ENCODE measurements at regions not wholly inside any gene's neighbourhood (a gene's known extent, or its start where the extent isn't known, plus 50 kb on each side); places are given as distances from the start of the nearest gene placed in this dataset.
A peak's percentile ranks its signal among the peaks of the same experiment; 100 is the strongest.

- H3K27ac ChIP-seq, result no peak overlapping the region
- TF ChIP-seq, protein P1, sequence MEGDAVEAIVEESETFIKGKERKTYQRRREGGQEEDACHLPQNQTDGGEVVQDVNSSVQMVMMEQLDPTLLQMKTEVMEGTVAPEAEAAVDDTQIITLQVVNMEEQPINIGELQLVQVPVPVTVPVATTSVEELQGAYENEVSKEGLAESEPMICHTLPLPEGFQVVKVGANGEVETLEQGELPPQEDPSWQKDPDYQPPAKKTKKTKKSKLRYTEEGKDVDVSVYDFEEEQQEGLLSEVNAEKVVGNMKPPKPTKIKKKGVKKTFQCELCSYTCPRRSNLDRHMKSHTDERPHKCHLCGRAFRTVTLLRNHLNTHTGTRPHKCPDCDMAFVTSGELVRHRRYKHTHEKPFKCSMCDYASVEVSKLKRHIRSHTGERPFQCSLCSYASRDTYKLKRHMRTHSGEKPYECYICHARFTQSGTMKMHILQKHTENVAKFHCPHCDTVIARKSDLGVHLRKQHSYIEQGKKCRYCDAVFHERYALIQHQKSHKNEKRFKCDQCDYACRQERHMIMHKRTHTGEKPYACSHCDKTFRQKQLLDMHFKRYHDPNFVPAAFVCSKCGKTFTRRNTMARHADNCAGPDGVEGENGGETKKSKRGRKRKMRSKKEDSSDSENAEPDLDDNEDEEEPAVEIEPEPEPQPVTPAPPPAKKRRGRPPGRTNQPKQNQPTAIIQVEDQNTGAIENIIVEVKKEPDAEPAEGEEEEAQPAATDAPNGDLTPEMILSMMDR (conservative IDR thresholded peaks at IDR 0.05), result no peak
- TF ChIP-seq ZFX (IDR thresholded peaks at IDR 0.05), result no peak
These were observed 67.5 kb upstream of the TES start for GRCh38 chr7:116142850-116143249.

DNA sequence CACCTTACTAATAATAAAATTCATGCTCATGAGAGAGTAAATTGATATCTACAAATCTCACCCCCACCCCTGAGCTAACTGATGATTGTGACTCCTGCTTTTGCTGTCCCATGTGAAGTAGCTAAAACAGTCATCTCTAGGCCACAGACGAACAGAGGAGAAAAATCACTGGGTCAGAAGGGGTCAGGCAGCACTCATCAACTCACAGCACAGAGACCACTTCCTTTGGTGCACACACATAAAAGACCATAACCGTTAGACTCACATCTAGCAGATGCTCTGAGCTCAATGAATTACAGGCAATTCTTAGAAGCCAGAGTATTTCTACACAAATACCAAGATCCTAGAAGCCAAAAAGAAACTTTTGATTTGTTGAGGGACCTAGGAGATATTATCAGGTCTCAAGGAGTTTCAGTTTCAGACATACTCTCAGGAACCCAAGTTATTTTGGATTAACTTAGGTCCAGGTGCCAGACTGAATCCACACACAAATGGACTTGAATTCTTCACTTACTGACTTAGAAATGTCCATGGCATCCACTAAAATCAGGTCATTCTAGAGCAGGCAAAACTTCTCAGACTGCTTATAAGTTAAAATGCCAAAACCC lies 65.0 kb upstream of the TES start:
- TF ChIP-seq ZFX (IDR thresholded peaks at IDR 0.05), result no peak
- TF ChIP-seq, protein P1 (conservative IDR thresholded peaks at IDR 0.05), result no peak
- no peak overlapping the region for H3K27ac ChIP-seq

- H3K27ac ChIP-seq, result no peak overlapping the region
- TF ChIP-seq, protein P1 (conservative IDR thresholded peaks at IDR 0.05), result no peak
- TF ChIP-seq ZFX (IDR thresholded peaks at IDR 0.05), result no peak
These were observed 62.2 kb upstream of the TES start for GRCh38 chr7:116148108-116148507.

- no peak overlapping the region for H3K27ac ChIP-seq
These were observed 61.7 kb upstream of the TES start for GRCh38 chr7:116148626-116149025.

DNA sequence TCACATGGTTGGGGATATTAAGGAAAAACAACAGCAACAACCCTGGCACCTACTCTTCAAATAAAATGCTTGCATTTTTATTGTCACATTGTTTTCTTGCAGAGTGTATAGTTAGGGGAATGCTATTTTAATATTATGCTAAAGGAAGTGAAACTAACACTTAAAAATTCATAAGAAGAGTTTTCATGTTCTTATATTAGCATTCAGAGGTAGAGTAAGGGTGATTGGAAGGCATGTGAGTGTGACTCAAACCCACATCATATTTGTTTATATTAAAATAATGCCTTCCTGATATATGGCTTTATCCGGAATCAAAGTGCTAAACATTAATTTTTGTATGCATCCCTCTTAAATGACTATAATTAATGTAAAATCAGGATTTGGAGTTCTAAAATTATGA lies 59.8 kb upstream of the TES start:
- no peak overlapping the region for H3K27ac ChIP-seq
- TF ChIP-seq, protein P1 (conservative IDR thresholded peaks at IDR 0.05), result no peak
- TF ChIP-seq ZFX (IDR thresholded peaks at IDR 0.05), result no peak

More at GRCh38 chr7:116148626-116149025, 61.7 kb upstream of the TES start:
- TF ChIP-seq ZFX (IDR thresholded peaks at IDR 0.05), result no peak
- TF ChIP-seq, protein P1 (conservative IDR thresholded peaks at IDR 0.05), result no peak

DNA sequence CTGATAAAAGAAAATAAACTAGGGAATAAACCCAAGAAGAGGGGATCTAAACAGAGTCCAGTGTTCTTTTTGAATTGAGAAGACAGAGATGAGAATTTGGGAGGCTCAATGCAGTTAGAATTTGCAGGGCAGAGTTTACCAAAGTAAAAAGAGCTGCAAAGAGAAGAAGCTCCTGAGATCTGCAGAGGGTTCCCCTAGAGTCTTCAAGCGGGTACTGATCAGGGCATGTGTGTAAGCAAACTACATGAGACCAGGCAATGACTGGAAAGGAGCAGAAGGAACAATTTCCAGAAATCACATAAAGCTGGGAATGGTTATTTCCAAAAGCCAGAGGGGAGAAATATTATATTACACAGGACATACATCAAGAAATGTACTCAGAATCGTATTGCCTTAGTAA lies 58.1 kb upstream of the TES start:
- TF ChIP-seq, protein P1 (conservative IDR thresholded peaks at IDR 0.05), result no peak; the same call in 1 of the 2 replicates
- TF ChIP-seq ZFX (IDR thresholded peaks at IDR 0.05), result no peak
- peak overlapping the region; percentile 21; the same call in 1 of the 2 replicates for H3K27ac ChIP-seq

DNA sequence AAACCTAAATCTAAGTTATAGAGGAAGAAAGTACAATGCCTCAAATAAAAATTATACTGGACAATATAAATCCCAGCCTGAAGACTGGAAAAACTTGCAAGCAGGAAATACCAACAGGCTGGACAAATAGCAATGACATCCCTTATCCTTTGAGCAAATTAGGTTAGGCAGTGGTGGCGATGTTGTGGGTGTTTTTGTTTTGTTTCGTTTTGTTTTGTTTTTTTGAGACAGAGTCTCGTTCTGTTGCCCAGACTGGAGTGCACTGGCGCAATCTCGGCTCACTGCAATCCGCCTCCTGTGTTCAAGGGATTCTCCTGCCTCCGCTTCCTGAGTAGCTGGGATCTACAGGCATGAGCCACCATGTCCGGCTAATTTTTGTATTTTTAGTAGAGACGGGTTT lies 57.3 kb upstream of the TES start:
- peak overlapping the region; percentile 35; the same call in 1 of the 2 replicates for H3K27ac ChIP-seq
- TF ChIP-seq, protein P1 (conservative IDR thresholded peaks at IDR 0.05), result no peak
- TF ChIP-seq ZFX (IDR thresholded peaks at IDR 0.05), result no peak

Data from C4-2B (cell line).